H1 (cell line): ENCODE measurements at regions not wholly inside any gene's neighbourhood (a gene's known extent, or its start where the extent isn't known, plus 50 kb on each side); places are given as distances from the start of the nearest gene placed in this dataset.

Experiments
- CTCF ChIA-PET: fragments of 300-600 bp; sonication (Branson Sonifier 250); formaldehyde crosslinking; loops from one replicate; lab custom pipeline; 2021; ENCODE audit not compliant: partially characterized antibody; lab: Charles Lee
- POLR2A ChIA-PET: fragments of 300-600 bp; sonication (Branson Sonifier 250); formaldehyde crosslinking; loops from one replicate; lab custom pipeline; 2021; ENCODE audit warnings: inconsistent platforms; ENCODE audit not compliant: partially characterized antibody; lab: Charles Lee
- DNase-seq, 2 experiments: peaks; one replicate each; pipeline versions ENCODE4 v3.0.0 to v3.0.0-alpha.2; 2010 to 2022; ENCODE audit warnings: low spot score in 2 of 2, low read depth in 1 of 2, mixed read lengths in 1 of 2
- FAIRE-seq: peaks from 2 replicates; lab custom pipeline; 2011; peaks lifted over from hg19 to GRCh38; lab: Jason Lieb, UNC
- H2AFZ ChIP-seq: 2 replicates; pipeline ENCODE4 v1.8.1; 2012; ENCODE audit warnings: low read length, inconsistent platforms
- H2AK5ac ChIP-seq: 2 replicates; pipeline ENCODE4 v1.6.1; 2013; ENCODE audit warnings: low read depth, low read length
- H2BK120ac ChIP-seq: replicated peaks from 2 replicates; pipeline ENCODE3; 2013; ENCODE audit warnings: low read depth, low read length, inconsistent platforms
- H2BK12ac ChIP-seq: 2 replicates; pipeline ENCODE4 v1.6.1; 2013; ENCODE audit warnings: low read depth, low read length
- H2BK15ac ChIP-seq: 2 replicates; pipeline ENCODE4 v1.6.1; 2013; ENCODE audit warnings: low read length
- H2BK20ac ChIP-seq: 2 replicates; pipeline ENCODE4 v1.6.1; 2013; ENCODE audit warnings: low read length
- H2BK5ac ChIP-seq: 2 replicates; pipeline ENCODE4 v1.6.1; 2013; ENCODE audit warnings: low read depth, low read length
- H3K14ac ChIP-seq: 2 replicates; pipeline ENCODE4 v1.6.1; 2013; ENCODE audit warnings: inconsistent platforms; ENCODE audit not compliant: insufficient read length
- H3K18ac ChIP-seq: 2 replicates; pipeline ENCODE4 v1.6.1; 2013; ENCODE audit warnings: low read length; ENCODE audit errors: extremely low read depth
- H3K23ac ChIP-seq: 2 replicates; pipeline ENCODE4 v1.6.1; 2013; ENCODE audit warnings: inconsistent platforms; ENCODE audit not compliant: insufficient read length
- H3K23me2 ChIP-seq: 2 replicates; pipeline ENCODE4 v1.6.1; 2013; ENCODE audit warnings: low read depth, low read length
- H3K27ac ChIP-seq: 2 replicates; pipeline ENCODE4 v1.6.1; 2011; ENCODE audit warnings: low read depth, low read length, inconsistent platforms
- H3K27me3 ChIP-seq, 4 experiments: replicated peaks in 1 of 4; 1 replicate in 1 of 4; 2 replicates in 3 of 4; pipeline versions ENCODE4 v1.6.1 to v1.8.1; 2011 to 2013; ENCODE audit warnings: low read length in 3 of 4, mild to moderate bottlenecking in 3 of 4, inconsistent platforms in 2 of 4, mixed read lengths in 2 of 4, moderate library complexity in 1 of 4; ENCODE audit not compliant: control insufficient read depth in 3 of 4, insufficient read depth in 3 of 4; ENCODE audit errors: extremely low read depth in 1 of 4
- H3K36me3 ChIP-seq, 4 experiments: 2 replicates each; pipeline versions ENCODE4 v1.6.1 to v1.8.1; 2011 to 2013; ENCODE audit warnings: mild to moderate bottlenecking in 4 of 4, low read length in 3 of 4, moderate library complexity in 2 of 4, control low read depth in 1 of 4, inconsistent platforms in 1 of 4; ENCODE audit not compliant: insufficient read depth in 4 of 4, control insufficient read depth in 2 of 4
- H3K4ac ChIP-seq: replicated peaks from 2 replicates; pipeline ENCODE3; 2013; ENCODE audit warnings: low read length, low read depth, mixed read lengths, inconsistent platforms; ENCODE audit not compliant: insufficient read length
- H3K4me1 ChIP-seq, 4 experiments: replicated peaks in 1 of 4; 1 replicate in 1 of 4; 2 replicates in 3 of 4; pipeline versions ENCODE4 v1.6.1 to v1.8.1; 2011 to 2013; ENCODE audit warnings: low read length in 3 of 4, inconsistent platforms in 2 of 4, mixed read lengths in 1 of 4; ENCODE audit not compliant: insufficient read depth in 4 of 4, control insufficient read depth in 3 of 4
- H3K4me2 ChIP-seq, 2 experiments: 2 replicates each; pipeline versions ENCODE4 v1.6.1 to v1.8.1; 2011 to 2013; ENCODE audit warnings: low read depth in 2 of 2, low read length in 2 of 2, control low read depth in 1 of 2, inconsistent platforms in 1 of 2, mild to moderate bottlenecking in 1 of 2; ENCODE audit not compliant: insufficient read depth in 1 of 2
- H3K4me3 ChIP-seq, 4 experiments: fragments of 200-600, 300-600 bp in 1 of 4; sonication (generic), shearing (Covaris generic), sonication (Bioruptor Twin) in 1 of 4; 2 replicates each; pipeline versions ENCODE4 v1.5.1 to v1.8.1; 2011 to 2016; ENCODE audit warnings: low read length in 4 of 4, low read depth in 3 of 4, control low read depth in 2 of 4, inconsistent platforms in 2 of 4, mild to moderate bottlenecking in 2 of 4, mixed read lengths in 1 of 4, moderate library complexity in 1 of 4; ENCODE audit not compliant: insufficient read depth in 2 of 4; ENCODE audit errors: extremely low read depth in 1 of 4
- H3K56ac ChIP-seq: replicated peaks from 2 replicates; pipeline ENCODE3; 2013; ENCODE audit warnings: low read depth, mild to moderate bottlenecking, mixed read lengths, low read length, inconsistent platforms; ENCODE audit not compliant: insufficient read length
- H3K79me1 ChIP-seq: 2 replicates; pipeline ENCODE4 v1.6.1; 2013; ENCODE audit warnings: low read depth, low read length, control low read depth
- H3K79me2 ChIP-seq, 2 experiments: 2 replicates each; pipeline versions ENCODE4 v1.6.1 to v1.8.1; 2012 to 2013; ENCODE audit warnings: low read length in 2 of 2, mild to moderate bottlenecking in 2 of 2, inconsistent platforms in 1 of 2; ENCODE audit not compliant: insufficient read depth in 2 of 2, control insufficient read depth in 1 of 2
- H3K9ac ChIP-seq, 4 experiments: replicated peaks in 1 of 4; 1 replicate in 1 of 4; 2 replicates in 3 of 4; pipeline versions ENCODE4 v1.6.1 to v1.8.1; 2011 to 2013; ENCODE audit warnings: low read depth in 3 of 4, low read length in 3 of 4, control low read depth in 2 of 4, mild to moderate bottlenecking in 2 of 4, moderate library complexity in 2 of 4, inconsistent platforms in 1 of 4; ENCODE audit errors: extremely low read depth in 1 of 4
- H3K9me3 ChIP-seq, 2 experiments: 2 replicates each; pipeline versions ENCODE4 v1.6.1 to v1.8.1; 2012 to 2013; ENCODE audit warnings: mild to moderate bottlenecking in 2 of 2, moderate library complexity in 2 of 2, control low read depth in 1 of 2, inconsistent platforms in 1 of 2, low read depth in 1 of 2, low read length in 1 of 2, mixed read lengths in 1 of 2; ENCODE audit not compliant: insufficient read depth in 2 of 2
- H4K20me1 ChIP-seq, 2 experiments: replicated peaks in 1 of 2; 2 replicates each; pipeline versions ENCODE3 to v1.8.1; 2011 to 2013; ENCODE audit warnings: inconsistent platforms in 2 of 2, low read length in 2 of 2, mild to moderate bottlenecking in 1 of 2; ENCODE audit not compliant: insufficient read depth in 2 of 2, control insufficient read depth in 1 of 2
- H4K5ac ChIP-seq: 2 replicates; pipeline ENCODE4 v1.6.1; 2013; ENCODE audit warnings: low read length, low read depth, mixed read lengths, inconsistent platforms; ENCODE audit not compliant: insufficient read length
- H4K8ac ChIP-seq: 2 replicates; pipeline ENCODE4 v1.8.0; 2013; ENCODE audit warnings: mild to moderate bottlenecking, moderate library complexity, low read length, inconsistent platforms; ENCODE audit not compliant: insufficient read depth; ENCODE audit errors: extremely low read depth
- H4K91ac ChIP-seq: replicated peaks from 2 replicates; pipeline ENCODE3; 2013; ENCODE audit warnings: low read length, mixed read lengths, inconsistent platforms; ENCODE audit not compliant: insufficient read length
- BACH1 ChIP-seq: IDR thresholded peaks from 2 replicates; pipeline ENCODE4 v1.6.1; 2012; ENCODE audit warnings: low read length, improper control_type of control experiment
- BCL11A ChIP-seq, 2 experiments: IDR thresholded peaks; one replicate each; pipeline ENCODE4 v1.6.1; 2011; ENCODE audit warnings: low read depth in 2 of 2, low read length in 2 of 2, mild to moderate bottlenecking in 2 of 2
- CREB1 ChIP-seq: IDR thresholded peaks from 2 replicates; pipeline ENCODE4 v1.6.1; 2012; ENCODE audit warnings: inconsistent platforms
- EGR1 ChIP-seq: IDR thresholded peaks from 2 replicates; pipeline ENCODE4 v1.6.1; 2011; ENCODE audit warnings: low read depth, low read length, borderline replicate concordance
- GABPA ChIP-seq: IDR thresholded peaks from 2 replicates; pipeline ENCODE4 v1.6.1; 2011; ENCODE audit warnings: mild to moderate bottlenecking, low read length, moderate library complexity, borderline replicate concordance; ENCODE audit not compliant: insufficient read depth
- KDM5A ChIP-seq: fragments of 200-600 bp; IDR thresholded peaks from 2 replicates; pipeline ENCODE4 v1.7.1; 2012; ENCODE audit warnings: mild to moderate bottlenecking, low read length, inconsistent platforms, mixed read lengths
- RXRA ChIP-seq: IDR thresholded peaks from 2 replicates; pipeline ENCODE4 v1.6.1; 2011; ENCODE audit warnings: low read depth, mild to moderate bottlenecking, low read length, moderate library complexity; ENCODE audit not compliant: insufficient read depth
- SIN3A ChIP-seq, 2 experiments: IDR thresholded peaks in 1 of 2; conservative IDR thresholded peaks in 1 of 2; 2 replicates each; pipeline ENCODE4 v1.6.1; 2011 to 2012; ENCODE audit warnings: low read length in 2 of 2, improper control_type of control experiment in 1 of 2, low read depth in 1 of 2, mild to moderate bottlenecking in 1 of 2
- SIX5 ChIP-seq: IDR thresholded peaks from 2 replicates; pipeline ENCODE4 v1.6.1; 2011; ENCODE audit warnings: mild to moderate bottlenecking, low read depth, low read length
- SP4 ChIP-seq: IDR thresholded peaks from 2 replicates; pipeline ENCODE4 v1.6.1; 2012; ENCODE audit warnings: low read length, inconsistent platforms
- SRF ChIP-seq: IDR thresholded peaks from 2 replicates; pipeline ENCODE4 v1.6.1; 2011; ENCODE audit warnings: mild to moderate bottlenecking, low read depth, low read length, moderate library complexity
- SUZ12 ChIP-seq: fragments of 200-600 bp; sonication (generic); IDR thresholded peaks from 2 replicates; pipeline ENCODE4 v1.6.1; 2012; ENCODE audit warnings: mild to moderate bottlenecking, inconsistent platforms, low read length, moderate library complexity, mixed read lengths
- TAF7 ChIP-seq: optimal IDR thresholded peaks from 2 replicates; pipeline ENCODE3; 2011; ENCODE audit warnings: low read depth, mild to moderate bottlenecking, inconsistent platforms, low read length, moderate library complexity, borderline replicate concordance
- WGBS, 2 experiments: shearing (Covaris generic) in 1 of 2; methylation state at CpG; one replicate each; pipeline versions ENCODE4 v1.1.6 to v1.1.7; 2013 to 2015; ENCODE audit warnings: low lambda C conversion rate in 2 of 2, mixed read lengths in 2 of 2, inconsistent platforms in 1 of 2, low coverage in 1 of 2, missing lambda C conversion rate in 1 of 2; ENCODE audit not compliant: insufficient replicate concordance in 2 of 2, insufficient coverage in 1 of 2, insufficient read length in 1 of 2; ENCODE audit errors: extremely low coverage in 1 of 2, missing lambda C conversion rate in 1 of 2; 5-methylcytosine and 5-hydroxymethylcytosine counted together
- TF ChIP-seq, protein P1 (sequence below): IDR thresholded peaks from 2 replicates; pipeline ENCODE4 v1.6.1; 2012; ENCODE audit warnings: low read length, inconsistent platforms

DNA sequence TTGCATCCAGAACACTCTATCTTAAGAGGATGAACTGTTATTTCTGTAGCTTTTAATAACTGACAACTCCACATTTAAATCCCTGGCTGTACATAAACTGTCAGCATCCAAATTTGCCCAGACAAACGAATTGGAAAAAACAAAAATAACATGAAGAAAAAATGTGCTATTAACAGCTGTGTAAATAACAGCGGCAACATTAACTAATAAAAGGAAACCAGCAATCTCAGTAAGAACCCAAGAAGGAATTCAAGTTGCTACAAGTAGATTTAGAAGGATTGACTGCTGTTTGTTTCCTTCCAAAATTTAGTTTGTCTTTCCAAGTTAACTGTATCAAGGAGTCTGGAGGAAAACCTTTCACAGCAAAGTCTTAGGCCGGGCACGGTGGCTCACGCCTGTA lies 550.6 kb upstream of the MDFIC2 start:
- Histone ChIP-seq H3K23me2 (no peaks in the 10 kb centered on the region; the same call in 1 of the 2 replicates), H3K23ac (no peak overlapping the region), H2BK15ac (no peak overlapping the region), H3K9ac (no peak overlapping the region), H3K9me3 (peaks cover 7 to 9% of the 10 kb centered on the region in 2 experiments; a peak in 3 of 4 replicates), H3K79me2 (no peaks in the 10 kb centered on the region), H3K4me3 (no peak overlapping the region), H4K8ac (no peak overlapping the region), H2AK5ac (no peak overlapping the region), H3K27me3 (peaks cover 0 to 1% (median 0%) of the 10 kb centered on the region in 4 experiments; a peak in 1 of 7 replicates), H3K36me3 (no peaks in the 10 kb centered on the region), H3K18ac (no peak overlapping the region), H3K27ac (no peak overlapping the region), H2BK5ac (no peak overlapping the region), H3K4ac (no peak overlapping the region), H2BK12ac (no peak overlapping the region), H3K14ac (no peak overlapping the region), H4K5ac (no peak overlapping the region), H2BK120ac (no peak overlapping the region), H2AFZ (no peak overlapping the region), H3K4me2 (no peak overlapping the region), H3K56ac (no peak overlapping the region), H4K20me1 (no peaks in the 10 kb centered on the region), H2BK20ac (no peak overlapping the region), H3K79me1 (no peaks in the 10 kb centered on the region), H4K91ac (no peak overlapping the region), H3K4me1 (no peaks in the 10 kb centered on the region; a peak in 1 of 7 replicates)
- CTCF ChIA-PET: no interaction called here
- POLR2A ChIA-PET: no interaction called here
- WGBS, 2 experiments: 91% methylated on average over 5 of the region's 5 CpGs; no CpG with 5 or more reads in 1 of the 2 experiments
- TF ChIP-seq SP4 (no peak), GABPA (no peak), SRF (no peak), KDM5A (no peak), TAF7 (no peak), BACH1 (no peak), BCL11A (IDR thresholded peaks at IDR 0.05; ENCODE audit: low read depth in 2 of 2, low read length in 2 of 2) (no peak), SIX5 (no peak), RXRA (no peak), SIN3A (conservative IDR thresholded peaks at IDR 0.05 in 1 of 2, IDR thresholded peaks at IDR 0.05 in 1 of 2; ENCODE audit: low read depth in 1 of 2, low read length in 2 of 2) (no peak), SUZ12 (no peak), EGR1 (no peak), CREB1 (no peak)
- TF ChIP-seq, protein P1, sequence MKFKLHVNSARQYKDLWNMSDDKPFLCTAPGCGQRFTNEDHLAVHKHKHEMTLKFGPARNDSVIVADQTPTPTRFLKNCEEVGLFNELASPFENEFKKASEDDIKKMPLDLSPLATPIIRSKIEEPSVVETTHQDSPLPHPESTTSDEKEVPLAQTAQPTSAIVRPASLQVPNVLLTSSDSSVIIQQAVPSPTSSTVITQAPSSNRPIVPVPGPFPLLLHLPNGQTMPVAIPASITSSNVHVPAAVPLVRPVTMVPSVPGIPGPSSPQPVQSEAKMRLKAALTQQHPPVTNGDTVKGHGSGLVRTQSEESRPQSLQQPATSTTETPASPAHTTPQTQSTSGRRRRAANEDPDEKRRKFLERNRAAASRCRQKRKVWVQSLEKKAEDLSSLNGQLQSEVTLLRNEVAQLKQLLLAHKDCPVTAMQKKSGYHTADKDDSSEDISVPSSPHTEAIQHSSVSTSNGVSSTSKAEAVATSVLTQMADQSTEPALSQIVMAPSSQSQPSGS: no peak
- FAIRE-seq (no peak), DNase-seq (no peak)
